B cell (primary cell): ENCODE measurements at regions not wholly inside any gene's neighbourhood (a gene's known extent, or its start where the extent isn't known, plus 50 kb on each side); places are given as distances from the start of the nearest gene placed in this dataset.

ENCODE experiments used
- ATAC-seq: fragments of 200-7000 bp; cut with Tn5 transposase; one replicate; pipeline ENCODE4 v1.10.0; 2021; ENCODE audit warnings: low read depth, mild to moderate bottlenecking, moderate number of reproducible peaks, moderate library complexity
- CTCF ChIA-PET: fragments of 350-600 bp; sonication (Branson Sonifier 250); formaldehyde crosslinking; loops from one replicate; lab custom pipeline; 2021; ENCODE audit warnings: antibody characterized with exemption, inconsistent platforms; lab: Charles Lee
- POLR2A ChIA-PET: fragments of 350-600 bp; sonication (Branson Sonifier 250); formaldehyde crosslinking; loops from one replicate; lab custom pipeline; 2021; ENCODE audit warnings: antibody characterized with exemption; lab: Charles Lee
- DNase-seq: peaks from one replicate; pipeline ENCODE4 v3.0.0; 2013
- H2AFZ ChIP-seq: 2 replicates; pipeline ENCODE4 v1.6.1; 2012; ENCODE audit warnings: mild to moderate bottlenecking, low read depth, low read length; ENCODE audit not compliant: insufficient read depth, poor library complexity, severe bottlenecking
- H3K27ac ChIP-seq, 2 donors: 1 replicate in 1 of 2; 2 replicates in 1 of 2; pipeline ENCODE4 v1.5.1; 2012 to 2013; ENCODE audit warnings: low read length in 2 of 2, mild to moderate bottlenecking in 2 of 2, moderate library complexity in 1 of 2
- H3K27me3 ChIP-seq, 4 experiments: fragments of 200-600 bp in 1 of 4; sonication (generic) in 1 of 4; replicated peaks in 1 of 4; 1 replicate in 2 of 4; 2 replicates in 2 of 4; pipeline versions ENCODE4 v1.6.1 to v1.7.0; 2013 to 2016; ENCODE audit warnings: low read length in 3 of 4, mild to moderate bottlenecking in 2 of 4, mixed read lengths in 1 of 4, moderate library complexity in 1 of 4; ENCODE audit not compliant: insufficient read depth in 4 of 4, control insufficient read depth in 3 of 4; ENCODE audit errors: control extremely low read depth in 1 of 4
- H3K36me3 ChIP-seq, 2 experiments: replicated peaks in 1 of 2; 1 replicate in 1 of 2; 2 replicates in 1 of 2; pipeline versions ENCODE4 v1.6.1 to v1.7.1; 2013; ENCODE audit warnings: low read length in 1 of 2; ENCODE audit not compliant: insufficient read depth in 2 of 2, control insufficient read depth in 1 of 2; ENCODE audit errors: control extremely low read depth in 1 of 2, extremely low read depth in 1 of 2
- H3K4me1 ChIP-seq, 2 donors: fragments of 200-600 bp in 1 of 2; sonication (generic) in 1 of 2; 1 replicate in 1 of 2; 2 replicates in 1 of 2; pipeline versions ENCODE4 v1.5.1 to v1.6.1; 2013 to 2017; ENCODE audit warnings: low read length in 2 of 2; ENCODE audit not compliant: control insufficient read depth in 2 of 2, insufficient read depth in 2 of 2
- H3K4me2 ChIP-seq: replicated peaks from 2 replicates; pipeline ENCODE3; 2012; ENCODE audit warnings: mild to moderate bottlenecking, low read depth, low read length; ENCODE audit not compliant: poor library complexity, severe bottlenecking
- H3K4me3 ChIP-seq, 5 experiments: fragments of 200-600 bp in 1 of 5; sonication (generic) in 1 of 5; 1 replicate in 3 of 5; 2 replicates in 2 of 5; pipeline versions ENCODE4 v1.5.1 to v1.7.0; 2011 to 2016; ENCODE audit warnings: low read length in 4 of 5, mild to moderate bottlenecking in 4 of 5, low read depth in 2 of 5, control low read depth in 1 of 5, moderate library complexity in 1 of 5; ENCODE audit not compliant: insufficient read depth in 1 of 5; ENCODE audit errors: control extremely low read depth in 1 of 5, extremely low read depth in 1 of 5
- H3K79me2 ChIP-seq: fragments of 200-600 bp; sonication (generic); one replicate; pipeline ENCODE4 v1.6.0; 2016; ENCODE audit warnings: low read length; ENCODE audit not compliant: control insufficient read depth, insufficient read depth
- H3K9ac ChIP-seq: fragments of 200-600 bp; sonication (generic); 2 replicates; pipeline ENCODE4 v1.6.1; 2017; ENCODE audit warnings: mild to moderate bottlenecking, low read length, moderate library complexity
- H3K9me3 ChIP-seq, 3 donors: one replicate each; pipeline versions ENCODE4 v1.6.1 to v1.7.1; 2013; ENCODE audit warnings: low read length in 2 of 3; ENCODE audit not compliant: control insufficient read depth in 2 of 3, insufficient read depth in 1 of 3; ENCODE audit errors: control extremely low read depth in 1 of 3
- H4K20me1 ChIP-seq: 2 replicates; pipeline ENCODE4 v1.6.0; 2012; ENCODE audit warnings: mild to moderate bottlenecking, low read length; ENCODE audit not compliant: insufficient read depth, control insufficient read depth, poor library complexity, severe bottlenecking
- H3K27ac Mint-ChIP-seq: one replicate; pipeline ENCODE4 v1.8.0; 2021; ENCODE audit warnings: mixed read lengths
- H3K27me3 Mint-ChIP-seq: one replicate; pipeline ENCODE4 v1.8.0; 2021; ENCODE audit warnings: mixed read lengths
- H3K4me1 Mint-ChIP-seq: one replicate; pipeline ENCODE4 v1.8.0; 2021; ENCODE audit warnings: mixed read lengths
- H3K4me3 Mint-ChIP-seq: one replicate; pipeline ENCODE4 v1.8.0; 2021; ENCODE audit warnings: mixed read lengths
- H3K9me3 Mint-ChIP-seq: one replicate; pipeline ENCODE4 v1.8.0; 2022; ENCODE audit warnings: mixed read lengths; ENCODE audit not compliant: insufficient read depth
- CTCF ChIP-seq: fragments of 200-600 bp; IDR thresholded peaks from one replicate; pipeline ENCODE4 v1.8.0; 2022; ENCODE audit warnings: antibody characterized with exemption, mild to moderate bottlenecking
- EZH2 ChIP-seq: IDR thresholded peaks from 2 replicates; pipeline ENCODE4 v1.6.1; 2012; ENCODE audit warnings: borderline replicate concordance, low read depth, mild to moderate bottlenecking, moderate library complexity, low read length; ENCODE audit not compliant: insufficient read depth, poor library complexity, severe bottlenecking
- WGBS: methylation state at CpG from one replicate; pipeline ENCODE4 v1.1.5; 2013; ENCODE audit warnings: missing lambda C conversion rate; ENCODE audit not compliant: insufficient coverage; 5-methylcytosine and 5-hydroxymethylcytosine counted together
- intact Hi-C: fragments of 100-400 bp; cut with micrococcal nuclease; formaldehyde crosslinking; loops from one replicate; pipeline ENCODE4 v1.10.0; 2022

- Histone ChIP-seq H3K4me2 (no peak overlapping the region), H3K27me3 (no peaks in the 10 kb centered on the region), H3K27ac (no peak overlapping the region), H3K79me2 (no peaks in the 10 kb centered on the region), H4K20me1 (no peaks in the 10 kb centered on the region), H3K4me1 (no peaks in the 10 kb centered on the region), H3K4me3 (no peak overlapping the region), H3K9ac (no peak overlapping the region), H3K9me3 (no peaks in the 10 kb centered on the region), H3K36me3 (no peaks in the 10 kb centered on the region), H2AFZ (no peak overlapping the region)
- H3K27me3 Mint-ChIP-seq = no peaks in the 10 kb centered on the region
- WGBS = 75% methylated on average over 2 of the region's 2 CpGs
- DNase-seq (no peak), ATAC-seq (no peak)
- no peak overlapping the region for H3K27ac Mint-ChIP-seq
- ChIA-PET POLR2A (no interaction called here), CTCF (no interaction called here)
- H3K9me3 Mint-ChIP-seq = no peaks in the 10 kb centered on the region
- no peak overlapping the region for H3K4me3 Mint-ChIP-seq
- TF ChIP-seq CTCF (no peak), EZH2 (no peak)
- H3K4me1 Mint-ChIP-seq = no peaks in the 10 kb centered on the region
- intact Hi-C loops = no loop called here
Measured at GRCh38 chr10:10392511-10392910, 625.2 kb upstream of the CELF2 start.

DNA sequence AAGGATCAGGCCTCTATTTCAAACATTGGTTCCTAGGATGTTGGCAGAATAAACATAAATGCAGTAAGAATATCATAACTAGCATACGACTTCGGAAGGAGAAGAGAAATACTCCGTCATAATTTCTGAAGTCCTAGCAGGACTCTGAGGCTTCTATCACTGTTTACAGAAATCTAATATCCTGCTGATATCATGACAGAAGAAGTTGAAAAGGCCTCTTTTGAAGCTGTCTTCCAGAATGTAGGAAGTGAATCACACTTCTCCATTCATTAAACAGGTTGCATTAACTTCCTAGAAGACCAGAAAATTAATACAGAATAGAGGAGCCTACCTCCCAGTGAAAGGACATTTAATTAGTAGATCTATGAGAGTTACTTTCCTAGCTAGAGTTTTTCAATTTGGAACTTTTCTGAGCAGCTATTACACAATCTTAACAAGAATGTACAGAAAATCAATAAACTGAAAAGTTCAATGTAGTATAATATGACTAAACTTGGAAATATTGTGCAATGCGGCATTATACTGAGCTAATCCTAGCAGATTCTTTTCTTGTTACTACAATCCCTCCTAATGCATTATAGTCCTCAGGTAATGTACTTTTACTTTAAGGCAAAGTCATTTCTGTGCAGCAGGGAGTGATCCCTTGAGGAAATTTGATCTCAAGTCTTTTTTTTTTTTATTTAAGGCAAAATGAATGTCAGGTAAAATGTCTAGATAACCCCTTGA is 622.6 kb upstream of the CELF2 start:
- Histone ChIP-seq H3K4me2 (no peak overlapping the region), H3K36me3 (no peaks in the 10 kb centered on the region), H3K27me3 (no peaks in the 10 kb centered on the region), H3K9me3 (no peaks in the 10 kb centered on the region), H3K27ac (no peak overlapping the region), H3K4me3 (no peak overlapping the region), H2AFZ (no peak overlapping the region), H4K20me1 (no peaks in the 10 kb centered on the region), H3K4me1 (no peaks in the 10 kb centered on the region), H3K79me2 (no peaks in the 10 kb centered on the region), H3K9ac (no peak overlapping the region)
- Mint-ChIP-seq H3K4me1 (no peaks in the 10 kb centered on the region), H3K27me3 (no peaks in the 10 kb centered on the region), H3K27ac (no peak overlapping the region), H3K4me3 (no peak overlapping the region), H3K9me3 (no peaks in the 10 kb centered on the region)
- CTCF ChIA-PET = no interaction called here
- no peak for ATAC-seq
- WGBS = no CpG with 5 or more reads among the region's 4 CpGs
- no peak for DNase-seq
- POLR2A ChIA-PET = no interaction called here
- TF ChIP-seq EZH2 (no peak), CTCF (no peak)
- intact Hi-C loops = no loop called here
